ENCODE measurements at regions not wholly inside any gene's neighbourhood (a gene's known extent, or its start where the extent isn't known, plus 50 kb on each side); places are given as distances from the start of the nearest gene placed in this dataset.

GRCh38 chr5:94040591-94041148 lies 299.3 kb upstream of the POU5F2 start:
- no peaks in the 10 kb centered on the region for H3K27me3 ChIP-seq
- H3K9me3 ChIP-seq: no peaks in the 10 kb centered on the region
- no peak for DNase-seq
- H3K36me3 ChIP-seq: peaks cover 13% of the 10 kb centered on the region
- H3K4me3 ChIP-seq: no peak overlapping the region

- Histone ChIP-seq H3K27me3 (no peaks in the 10 kb centered on the region), H3K9me3 (no peaks in the 10 kb centered on the region), H3K36me3 (peaks cover 11% of the 10 kb centered on the region), H3K4me3 (no peak overlapping the region)
- no peak for DNase-seq
These were observed 297.7 kb upstream of the POU5F2 start for GRCh38 chr5:94039101-94039500.

- DNase-seq: no peak
- H3K36me3 ChIP-seq: peaks cover 22% of the 10 kb centered on the region
- H3K4me3 ChIP-seq: no peak overlapping the region
- H3K27me3 ChIP-seq: no peaks in the 10 kb centered on the region
- H3K9me3 ChIP-seq: peaks cover 2% of the 10 kb centered on the region; the same call in 1 of the 2 replicates
These were observed 290.2 kb upstream of the POU5F2 start for GRCh38 chr5:94031631-94032030.

- Histone ChIP-seq H3K4me3 (no peak overlapping the region), H3K9me3 (no peaks in the 10 kb centered on the region), H3K36me3 (peaks cover 12% of the 10 kb centered on the region), H3K27me3 (no peaks in the 10 kb centered on the region)
- no peak for DNase-seq
These were observed 286.6 kb upstream of the POU5F2 start for GRCh38 chr5:94028001-94028400.

- H3K36me3 ChIP-seq: peaks cover 17% of the 10 kb centered on the region
- H3K27me3 ChIP-seq: no peaks in the 10 kb centered on the region
- H3K9me3 ChIP-seq: no peaks in the 10 kb centered on the region
- no peak overlapping the region for H3K4me3 ChIP-seq
- DNase-seq: no peak
These were observed 285.7 kb upstream of the POU5F2 start for GRCh38 chr5:94027145-94027544.

- Histone ChIP-seq H3K27me3 (no peaks in the 10 kb centered on the region), H3K9me3 (no peaks in the 10 kb centered on the region), H3K36me3 (peaks cover 17% of the 10 kb centered on the region), H3K4me3 (no peak overlapping the region)
- no peak for DNase-seq
These were observed 284.5 kb upstream of the POU5F2 start for GRCh38 chr5:94025788-94026473.

- Histone ChIP-seq H3K27me3 (no peaks in the 10 kb centered on the region), H3K4me3 (no peak overlapping the region), H3K9me3 (peaks cover 3% of the 10 kb centered on the region), H3K36me3 (peaks cover 15% of the 10 kb centered on the region)
- no peak for DNase-seq
These were observed 283.2 kb upstream of the POU5F2 start for GRCh38 chr5:94024620-94025019.

GRCh38 chr5:94024101-94024500 lies 282.7 kb upstream of the POU5F2 start:
- DNase-seq: peak; percentile 28
- H3K9me3 ChIP-seq: peaks cover 9% of the 10 kb centered on the region
- no peaks in the 10 kb centered on the region for H3K27me3 ChIP-seq
- H3K36me3 ChIP-seq: peaks cover 18% of the 10 kb centered on the region
- H3K4me3 ChIP-seq: no peak overlapping the region

- Histone ChIP-seq H3K27me3 (no peaks in the 10 kb centered on the region), H3K9me3 (peaks cover 31% of the 10 kb centered on the region)
- peak; percentile 18 for DNase-seq
These were observed 279.8 kb upstream of the POU5F2 start for GRCh38 chr5:94021246-94021645.

GRCh38 chr5:94017579-94017978 lies 276.2 kb upstream of the POU5F2 start:
- Histone ChIP-seq H3K27me3 (no peaks in the 10 kb centered on the region), H3K36me3 (peaks cover 45% of the 10 kb centered on the region), H3K9me3 (peaks cover 47% of the 10 kb centered on the region), H3K4me3 (no peak overlapping the region)
- peak; percentile 30 for DNase-seq

More at GRCh38 chr5:94021246-94021645, 279.8 kb upstream of the POU5F2 start:
- no peak overlapping the region for H3K4me3 ChIP-seq
- H3K36me3 ChIP-seq: peaks cover 42% of the 10 kb centered on the region

- no peak for DNase-seq
- H3K4me3 ChIP-seq: no peak overlapping the region
- peaks cover 14% of the 10 kb centered on the region for H3K9me3 ChIP-seq
- H3K27me3 ChIP-seq: no peaks in the 10 kb centered on the region
- peaks cover 6% of the 10 kb centered on the region; the same call in 1 of the 2 replicates for H3K36me3 ChIP-seq
These were observed 269.4 kb upstream of the POU5F2 start for GRCh38 chr5:94010814-94011213.

GRCh38 chr5:94009161-94009560 lies 267.8 kb upstream of the POU5F2 start:
- Histone ChIP-seq H3K9me3 (no peaks in the 10 kb centered on the region), H3K27me3 (no peaks in the 10 kb centered on the region), H3K4me3 (no peak overlapping the region), H3K36me3 (no peaks in the 10 kb centered on the region)
- no peak for DNase-seq

- H3K4me3 ChIP-seq: no peak overlapping the region
- H3K27me3 ChIP-seq: no peaks in the 10 kb centered on the region
- DNase-seq: no peak
- no peaks in the 10 kb centered on the region; the same call in 1 of the 2 replicates for H3K36me3 ChIP-seq
- H3K9me3 ChIP-seq: peaks cover 7% of the 10 kb centered on the region; the same call in 1 of the 2 replicates
These were observed 257.6 kb upstream of the POU5F2 start for GRCh38 chr5:93998951-93999455.

- H3K36me3 ChIP-seq: no peaks in the 10 kb centered on the region; the same call in 1 of the 2 replicates
- no peak overlapping the region for H3K4me3 ChIP-seq
- peaks cover 7% of the 10 kb centered on the region; the same call in 1 of the 2 replicates for H3K9me3 ChIP-seq
- no peak for DNase-seq
- no peaks in the 10 kb centered on the region for H3K27me3 ChIP-seq
These were observed 256.2 kb upstream of the POU5F2 start for GRCh38 chr5:93997562-93997961.

- no peak for DNase-seq
These were observed 253.8 kb upstream of the POU5F2 start for GRCh38 chr5:93995126-93995621.

GRCh38 chr5:93993161-93993560 lies 251.8 kb upstream of the POU5F2 start:
- Histone ChIP-seq H3K4me3 (no peak overlapping the region), H3K36me3 (no peaks in the 10 kb centered on the region), H3K27me3 (no peaks in the 10 kb centered on the region), H3K9me3 (no peaks in the 10 kb centered on the region)
- DNase-seq: no peak

More at GRCh38 chr5:93995126-93995621, 253.8 kb upstream of the POU5F2 start:
- no peaks in the 10 kb centered on the region for H3K36me3 ChIP-seq
- H3K4me3 ChIP-seq: no peak overlapping the region
- H3K27me3 ChIP-seq: no peaks in the 10 kb centered on the region
- no peaks in the 10 kb centered on the region for H3K9me3 ChIP-seq

- no peaks in the 10 kb centered on the region for H3K36me3 ChIP-seq
- DNase-seq: no peak
- no peaks in the 10 kb centered on the region for H3K9me3 ChIP-seq
- H3K27me3 ChIP-seq: no peaks in the 10 kb centered on the region
- no peak overlapping the region for H3K4me3 ChIP-seq
These were observed 249.2 kb upstream of the POU5F2 start for GRCh38 chr5:93990504-93991070.

All from MG63 (cell line).